ENCODE measurements at regions not wholly inside any gene's neighbourhood (a gene's known extent, or its start where the extent isn't known, plus 50 kb on each side); places are given as distances from the start of the nearest gene placed in this dataset.

DNA sequence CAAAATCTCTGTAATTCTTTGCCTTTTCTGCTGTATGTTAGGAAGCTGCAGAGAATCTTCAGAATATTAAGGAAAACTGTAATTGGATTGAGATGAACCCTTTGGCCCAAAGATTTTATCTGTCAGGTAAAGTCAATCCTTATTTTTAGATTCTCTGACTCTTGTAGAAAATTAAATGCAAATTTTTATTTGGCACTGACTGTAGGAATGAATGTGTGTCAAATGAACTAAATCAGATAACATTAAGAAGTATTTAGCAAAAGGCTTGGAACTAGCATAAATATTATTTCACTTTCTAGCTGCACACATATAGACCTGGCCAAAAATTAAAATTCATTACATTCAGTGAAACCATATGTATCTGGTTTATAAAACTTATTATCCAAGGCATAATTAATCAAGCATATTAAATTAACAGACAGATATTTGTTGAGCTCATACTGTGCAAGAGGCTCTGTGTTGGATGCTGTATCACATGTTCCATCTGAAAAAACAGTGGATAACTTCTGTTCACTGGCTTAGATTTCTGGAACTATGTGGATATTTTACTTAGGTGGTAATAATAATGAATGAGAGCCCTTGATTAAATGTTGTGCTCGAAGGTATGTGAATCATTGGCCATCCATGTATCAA, 124.8 kb downstream of the HDGFL1 start:
- TF ChIP-seq, protein P1, sequence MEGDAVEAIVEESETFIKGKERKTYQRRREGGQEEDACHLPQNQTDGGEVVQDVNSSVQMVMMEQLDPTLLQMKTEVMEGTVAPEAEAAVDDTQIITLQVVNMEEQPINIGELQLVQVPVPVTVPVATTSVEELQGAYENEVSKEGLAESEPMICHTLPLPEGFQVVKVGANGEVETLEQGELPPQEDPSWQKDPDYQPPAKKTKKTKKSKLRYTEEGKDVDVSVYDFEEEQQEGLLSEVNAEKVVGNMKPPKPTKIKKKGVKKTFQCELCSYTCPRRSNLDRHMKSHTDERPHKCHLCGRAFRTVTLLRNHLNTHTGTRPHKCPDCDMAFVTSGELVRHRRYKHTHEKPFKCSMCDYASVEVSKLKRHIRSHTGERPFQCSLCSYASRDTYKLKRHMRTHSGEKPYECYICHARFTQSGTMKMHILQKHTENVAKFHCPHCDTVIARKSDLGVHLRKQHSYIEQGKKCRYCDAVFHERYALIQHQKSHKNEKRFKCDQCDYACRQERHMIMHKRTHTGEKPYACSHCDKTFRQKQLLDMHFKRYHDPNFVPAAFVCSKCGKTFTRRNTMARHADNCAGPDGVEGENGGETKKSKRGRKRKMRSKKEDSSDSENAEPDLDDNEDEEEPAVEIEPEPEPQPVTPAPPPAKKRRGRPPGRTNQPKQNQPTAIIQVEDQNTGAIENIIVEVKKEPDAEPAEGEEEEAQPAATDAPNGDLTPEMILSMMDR (IDR thresholded peaks at IDR 0.05; ENCODE audit: borderline replicate concordance, extremely low read depth, low read length, poor library complexity, severe bottlenecking), result no peak
- TF ChIP-seq EZH2 (IDR thresholded peaks at IDR 0.05; ENCODE audit: borderline replicate concordance, low read depth, low read length, severe bottlenecking), result no peak

Data from DND-41 (cell line).